ENCODE measurements at regions not wholly inside any gene's neighbourhood (a gene's known extent, or its start where the extent isn't known, plus 50 kb on each side); places are given as distances from the start of the nearest gene placed in this dataset.
"Not testable (repeated sequence)": the region's sequence is repeated elsewhere in the genome, so short reads cannot be mapped to it uniquely, and the experiment has no call there.

DNA sequence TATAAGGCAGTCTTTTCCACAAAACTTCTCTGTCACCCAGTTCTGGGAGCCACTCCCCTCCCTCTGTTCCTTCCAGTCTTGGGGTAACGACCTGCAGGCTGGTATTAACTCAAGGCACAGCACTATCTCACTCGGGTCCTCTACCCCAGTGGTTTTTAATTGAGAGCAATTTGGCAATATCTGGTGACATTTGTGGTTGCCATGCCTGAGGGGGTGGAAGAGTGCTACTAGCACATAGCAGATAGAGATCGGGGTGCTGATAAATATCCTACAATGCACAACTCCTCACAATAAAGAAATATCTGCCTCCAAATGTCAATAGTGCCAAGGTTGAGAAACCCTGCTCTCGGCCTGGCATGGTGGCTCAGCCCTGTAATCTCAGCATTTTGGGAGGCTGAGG is 117.7 kb upstream of the ABCC4 start:
- Histone ChIP-seq H4K20me1 (ENCODE audit: control insufficient read depth, extremely low read depth, insufficient read depth, low read length) (no peaks in the 10 kb centered on the region), H3K27me3 (ENCODE audit: control insufficient read depth, insufficient read depth, low read length) (no peaks in the 10 kb centered on the region), H3K9ac (ENCODE audit: insufficient read depth, low read length) (no peak overlapping the region), H2AFZ (ENCODE audit: low read length) (no peak overlapping the region), H3K36me3 (ENCODE audit: control insufficient read depth, insufficient read depth, low read length) (no peaks in the 10 kb centered on the region), H3K4me3 (replicated peaks in 1 of 4; ENCODE audit: control extremely low read depth in 1 of 4, insufficient read depth in 1 of 4, low read depth in 3 of 4, low read length in 4 of 4) (no peak overlapping the region), H3K27ac (ENCODE audit: insufficient read depth, low read length) (no peak overlapping the region), H3K9me3 (ENCODE audit: control insufficient read depth, insufficient read depth, low read depth, low read length) (no peaks in the 10 kb centered on the region), H3K4me1 (ENCODE audit: control insufficient read depth, extremely low read depth, insufficient read depth, low read length) (no peaks in the 10 kb centered on the region), H3K4me2 (ENCODE audit: extremely low read depth, insufficient read depth, low read length) (no peak overlapping the region), H3K79me2 (ENCODE audit: control insufficient read depth, insufficient read depth, low read length) (no peaks in the 10 kb centered on the region)
- TF ChIP-seq, protein P1, sequence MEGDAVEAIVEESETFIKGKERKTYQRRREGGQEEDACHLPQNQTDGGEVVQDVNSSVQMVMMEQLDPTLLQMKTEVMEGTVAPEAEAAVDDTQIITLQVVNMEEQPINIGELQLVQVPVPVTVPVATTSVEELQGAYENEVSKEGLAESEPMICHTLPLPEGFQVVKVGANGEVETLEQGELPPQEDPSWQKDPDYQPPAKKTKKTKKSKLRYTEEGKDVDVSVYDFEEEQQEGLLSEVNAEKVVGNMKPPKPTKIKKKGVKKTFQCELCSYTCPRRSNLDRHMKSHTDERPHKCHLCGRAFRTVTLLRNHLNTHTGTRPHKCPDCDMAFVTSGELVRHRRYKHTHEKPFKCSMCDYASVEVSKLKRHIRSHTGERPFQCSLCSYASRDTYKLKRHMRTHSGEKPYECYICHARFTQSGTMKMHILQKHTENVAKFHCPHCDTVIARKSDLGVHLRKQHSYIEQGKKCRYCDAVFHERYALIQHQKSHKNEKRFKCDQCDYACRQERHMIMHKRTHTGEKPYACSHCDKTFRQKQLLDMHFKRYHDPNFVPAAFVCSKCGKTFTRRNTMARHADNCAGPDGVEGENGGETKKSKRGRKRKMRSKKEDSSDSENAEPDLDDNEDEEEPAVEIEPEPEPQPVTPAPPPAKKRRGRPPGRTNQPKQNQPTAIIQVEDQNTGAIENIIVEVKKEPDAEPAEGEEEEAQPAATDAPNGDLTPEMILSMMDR (conservative IDR thresholded peaks at IDR 0.05 in 1 of 2, IDR thresholded peaks at IDR 0.05 in 1 of 2; ENCODE audit: low read depth in 1 of 2, low read length in 2 of 2), result no peak
- no peak for TF ChIP-seq EZH2 (IDR thresholded peaks at IDR 0.05; ENCODE audit: low read length, missing control alignments)
- no peak for DNase-seq (ENCODE audit: low read depth in 2 of 2)

DNA sequence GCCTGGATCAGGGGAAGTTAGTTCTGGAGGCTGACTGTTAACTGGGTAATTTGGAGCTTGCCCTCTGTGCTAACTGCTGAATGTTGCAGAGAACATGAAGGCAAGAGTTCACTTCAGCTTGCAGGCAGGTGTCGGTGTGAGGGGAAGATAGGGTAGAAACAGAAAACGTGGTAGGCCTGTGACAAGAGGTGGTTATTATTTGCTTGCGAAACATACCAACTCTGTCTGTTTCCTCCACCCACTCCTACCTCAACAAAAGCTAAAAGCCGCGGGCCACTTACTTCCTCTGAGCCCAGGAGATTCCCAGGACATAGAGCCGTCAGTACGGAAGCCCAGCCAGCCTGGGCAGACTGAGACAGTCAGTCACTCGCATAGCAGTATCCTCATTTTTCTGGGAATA is 119.2 kb upstream of the ABCC4 start:
- Histone ChIP-seq H3K9me3 (ENCODE audit: control insufficient read depth, insufficient read depth, low read depth, low read length) (no peaks in the 10 kb centered on the region), H3K27me3 (ENCODE audit: control insufficient read depth, insufficient read depth, low read length) (no peaks in the 10 kb centered on the region), H3K27ac (ENCODE audit: insufficient read depth, low read length) (no peak overlapping the region), H2AFZ (ENCODE audit: low read length) (no peak overlapping the region), H3K36me3 (ENCODE audit: control insufficient read depth, insufficient read depth, low read length) (no peaks in the 10 kb centered on the region), H3K9ac (ENCODE audit: insufficient read depth, low read length) (no peak overlapping the region), H4K20me1 (ENCODE audit: control insufficient read depth, extremely low read depth, insufficient read depth, low read length) (no peaks in the 10 kb centered on the region), H3K79me2 (ENCODE audit: control insufficient read depth, insufficient read depth, low read length) (no peaks in the 10 kb centered on the region), H3K4me3 (replicated peaks in 1 of 4; ENCODE audit: control extremely low read depth in 1 of 4, insufficient read depth in 1 of 4, low read depth in 3 of 4, low read length in 4 of 4) (no peak overlapping the region), H3K4me1 (ENCODE audit: control insufficient read depth, extremely low read depth, insufficient read depth, low read length) (no peaks in the 10 kb centered on the region), H3K4me2 (ENCODE audit: extremely low read depth, insufficient read depth, low read length) (no peak overlapping the region)
- DNase-seq (ENCODE audit: low read depth in 2 of 2), result no peak
- TF ChIP-seq EZH2 (IDR thresholded peaks at IDR 0.05; ENCODE audit: low read length, missing control alignments), result no peak
- TF ChIP-seq, protein P1 (conservative IDR thresholded peaks at IDR 0.05 in 1 of 2, IDR thresholded peaks at IDR 0.05 in 1 of 2; ENCODE audit: low read depth in 1 of 2, low read length in 2 of 2), result no peak

DNA sequence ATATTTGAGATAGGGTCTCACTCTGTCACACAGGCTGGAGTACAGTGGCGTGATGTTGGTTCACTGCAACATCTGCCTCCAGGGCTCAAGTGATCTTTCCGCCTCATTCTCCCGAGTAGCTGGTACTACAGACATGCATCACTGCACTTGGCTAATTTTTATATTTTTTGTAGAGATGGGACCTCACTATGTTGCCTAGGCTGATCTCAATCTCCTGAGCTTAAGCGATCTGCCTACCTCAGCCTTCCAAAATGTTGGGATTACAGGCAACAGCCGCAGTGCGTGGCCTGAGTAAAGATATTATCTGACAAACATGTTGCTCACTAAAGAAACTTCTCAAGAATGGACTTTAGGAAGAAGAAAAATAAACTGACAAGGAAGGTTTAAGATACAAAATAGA is 125.4 kb upstream of the ABCC4 start:
- Histone ChIP-seq H3K4me2 (ENCODE audit: extremely low read depth, insufficient read depth, low read length) (no peak overlapping the region), H3K4me1 (ENCODE audit: control insufficient read depth, extremely low read depth, insufficient read depth, low read length) (no peaks in the 10 kb centered on the region), H3K79me2 (ENCODE audit: control insufficient read depth, insufficient read depth, low read length) (no peaks in the 10 kb centered on the region), H3K9me3 (ENCODE audit: control insufficient read depth, insufficient read depth, low read depth, low read length) (no peaks in the 10 kb centered on the region), H3K4me3 (replicated peaks in 1 of 4; ENCODE audit: control extremely low read depth in 1 of 4, insufficient read depth in 1 of 4, low read depth in 3 of 4, low read length in 4 of 4) (no peak overlapping the region), H3K9ac (ENCODE audit: insufficient read depth, low read length) (no peak overlapping the region), H3K27ac (ENCODE audit: insufficient read depth, low read length) (no peak overlapping the region), H3K36me3 (ENCODE audit: control insufficient read depth, insufficient read depth, low read length) (no peaks in the 10 kb centered on the region), H4K20me1 (ENCODE audit: control insufficient read depth, extremely low read depth, insufficient read depth, low read length) (no peaks in the 10 kb centered on the region), H3K27me3 (ENCODE audit: control insufficient read depth, insufficient read depth, low read length) (no peaks in the 10 kb centered on the region), H2AFZ (ENCODE audit: low read length) (no peak overlapping the region)
- TF ChIP-seq, protein P1 (conservative IDR thresholded peaks at IDR 0.05 in 1 of 2, IDR thresholded peaks at IDR 0.05 in 1 of 2; ENCODE audit: low read depth in 1 of 2, low read length in 2 of 2), result no peak
- no peak for TF ChIP-seq EZH2 (IDR thresholded peaks at IDR 0.05; ENCODE audit: low read length, missing control alignments)
- DNase-seq (ENCODE audit: low read depth in 2 of 2), result no peak

DNA sequence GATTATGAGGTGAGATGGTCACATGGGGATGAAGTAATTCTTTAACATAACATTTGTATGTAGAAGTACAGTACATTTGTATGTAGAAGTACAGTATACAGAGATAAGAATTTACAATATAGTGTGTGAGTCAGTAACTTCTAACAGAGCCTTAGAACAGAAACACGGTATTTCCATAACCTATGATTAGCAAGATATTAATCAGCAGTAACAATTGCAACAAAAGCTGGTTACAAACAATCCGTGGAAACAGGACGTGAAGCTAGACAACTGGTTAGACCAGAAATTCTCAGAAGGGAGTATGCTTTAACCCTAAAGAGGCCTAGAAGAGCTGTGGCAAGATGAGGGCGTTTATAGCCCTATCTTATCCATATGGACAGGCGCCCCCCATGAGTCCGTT is 122.0 kb upstream of the CLDN10 start:
- H3K4me2 ChIP-seq (ENCODE audit: extremely low read depth, insufficient read depth, low read length); H3K9ac ChIP-seq (ENCODE audit: insufficient read depth, low read length); H3K4me1 ChIP-seq (ENCODE audit: control insufficient read depth, extremely low read depth, insufficient read depth, low read length); H3K27ac ChIP-seq (ENCODE audit: insufficient read depth, low read length); H3K36me3 ChIP-seq (ENCODE audit: control insufficient read depth, insufficient read depth, low read length); H3K79me2 ChIP-seq (ENCODE audit: control insufficient read depth, insufficient read depth, low read length); H3K9me3 ChIP-seq (ENCODE audit: control insufficient read depth, insufficient read depth, low read depth, low read length); DNase-seq (ENCODE audit: low read depth in 2 of 2); H4K20me1 ChIP-seq (ENCODE audit: control insufficient read depth, extremely low read depth, insufficient read depth, low read length); H2AFZ ChIP-seq (ENCODE audit: low read length); H3K27me3 ChIP-seq (ENCODE audit: control insufficient read depth, insufficient read depth, low read length); H3K4me3 ChIP-seq (replicated peaks in 1 of 4; ENCODE audit: control extremely low read depth in 1 of 4, insufficient read depth in 1 of 4, low read depth in 3 of 4, low read length in 4 of 4): not testable (repeated sequence)
